Activated CD8-positive, alpha-beta memory T cell treated with anti-CD3 and anti-CD28 coated beads, Interleukin-2, amount 50 U/mL, for 1 hour (primary cell): ENCODE measurements at regions not wholly inside any gene's neighbourhood (a gene's known extent, or its start where the extent isn't known, plus 50 kb on each side); places are given as distances from the start of the nearest gene placed in this dataset.

ENCODE experiments used
- DNase-seq: peaks from one replicate; pipeline ENCODE4 v3.0.0-alpha.2; 2020; ENCODE audit errors: extremely low read depth

DNA sequence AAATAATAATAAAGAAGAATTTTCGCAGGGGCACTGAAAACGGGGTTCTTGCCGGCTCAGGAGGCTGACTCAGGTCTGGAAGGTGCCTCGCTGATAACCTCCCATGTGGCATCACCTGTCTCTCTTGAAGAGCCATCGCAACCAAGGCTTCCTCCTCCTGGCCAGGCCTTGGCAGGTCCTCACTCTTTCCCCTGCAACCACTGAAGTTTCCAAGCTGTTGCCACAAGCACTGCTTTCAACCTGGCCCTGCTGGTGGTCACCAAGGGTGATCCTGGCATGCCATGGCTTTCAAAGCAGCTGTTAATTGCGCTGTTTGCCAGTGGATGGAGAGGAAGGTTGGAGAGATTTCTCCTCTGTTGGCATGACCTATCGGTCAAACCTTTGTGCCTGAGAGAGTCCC is 163.6 kb upstream of the COPS8 start:
- DNase-seq, result no peak

DNA sequence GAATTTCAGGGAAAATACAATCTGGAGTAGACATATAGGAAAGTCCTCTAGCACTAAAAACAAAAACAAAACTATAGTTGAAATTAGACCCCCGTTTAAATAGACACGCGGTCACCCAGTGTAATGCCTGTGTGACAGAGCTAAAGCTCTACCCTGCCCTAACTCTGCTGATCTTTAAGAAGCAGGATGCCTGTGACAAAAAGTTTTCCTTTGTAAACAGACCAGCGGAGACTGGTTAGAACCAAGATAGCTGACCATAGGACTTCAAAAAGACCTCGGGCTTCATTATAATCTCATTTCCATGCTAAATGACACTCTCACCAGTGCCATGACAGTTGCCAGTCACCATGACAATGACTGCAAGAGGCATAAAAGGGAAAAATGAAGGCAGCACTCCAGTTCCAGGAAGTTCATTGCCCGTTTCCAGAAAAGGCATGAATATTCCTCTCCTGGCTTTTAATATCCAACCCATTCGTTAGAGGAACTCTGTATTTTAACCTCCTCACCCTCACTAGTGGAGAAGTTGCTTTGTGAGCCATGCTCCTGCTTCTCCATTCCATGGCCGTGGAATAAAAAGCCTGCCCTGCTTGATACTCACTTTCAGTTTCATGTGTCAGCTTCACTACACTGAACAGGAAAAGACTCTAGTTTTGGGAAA is 157.2 kb upstream of the COPS8 start:
- no peak for DNase-seq

- no peak for DNase-seq
These were observed 152.8 kb upstream of the COPS8 start for GRCh38 chr2:236932831-236933361.

GRCh38 chr2:236934166-236934565 is 151.5 kb upstream of the COPS8 start:
- DNase-seq, result no peak

DNA sequence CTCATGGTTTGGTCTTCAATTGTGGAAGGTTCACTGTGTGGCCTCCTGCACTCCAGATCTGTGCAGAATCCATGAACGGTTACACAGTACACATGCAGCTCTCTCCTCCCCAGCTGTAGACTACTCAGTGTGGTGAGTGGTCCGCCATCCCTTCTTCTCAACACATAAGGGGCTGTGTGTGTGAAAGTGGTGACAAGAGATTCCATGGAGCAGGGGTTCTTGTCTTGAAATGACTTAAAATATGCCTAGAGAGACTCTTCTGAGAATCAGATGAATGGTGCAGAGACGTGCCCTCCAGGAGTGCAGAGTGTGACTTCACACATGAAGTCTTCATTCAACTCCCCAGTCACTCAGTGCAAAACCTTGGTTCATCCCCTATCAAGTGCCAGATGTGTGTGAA is 151.0 kb upstream of the COPS8 start:
- DNase-seq, result no peak

GRCh38 chr2:236935083-236935482 is 150.6 kb upstream of the COPS8 start:
- DNase-seq, result no peak

GRCh38 chr2:236935631-236936445 is 149.9 kb upstream of the COPS8 start:
- DNase-seq, result no peak

- no peak for DNase-seq
These were observed 149.2 kb upstream of the COPS8 start for GRCh38 chr2:236936446-236936940.

DNA sequence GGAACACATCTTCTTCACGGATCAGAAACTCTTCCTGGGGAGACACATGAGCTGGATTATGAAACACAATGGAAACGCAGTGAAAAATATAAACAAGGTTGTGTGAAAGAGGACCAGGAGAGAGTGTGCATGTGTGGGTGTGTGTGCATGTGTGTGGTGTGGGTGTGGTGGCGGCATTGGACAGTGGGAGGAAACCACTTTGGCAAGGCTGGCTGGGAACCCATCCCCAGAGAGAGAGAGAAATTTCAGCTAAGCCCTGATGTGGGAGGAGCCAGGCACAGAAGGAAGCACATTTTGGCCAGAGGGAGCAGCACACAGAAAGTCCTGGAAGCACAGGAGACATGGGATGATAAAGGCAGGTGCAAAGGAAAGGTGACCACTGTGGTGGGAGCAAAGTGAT is 147.6 kb upstream of the COPS8 start:
- no peak for DNase-seq

DNA sequence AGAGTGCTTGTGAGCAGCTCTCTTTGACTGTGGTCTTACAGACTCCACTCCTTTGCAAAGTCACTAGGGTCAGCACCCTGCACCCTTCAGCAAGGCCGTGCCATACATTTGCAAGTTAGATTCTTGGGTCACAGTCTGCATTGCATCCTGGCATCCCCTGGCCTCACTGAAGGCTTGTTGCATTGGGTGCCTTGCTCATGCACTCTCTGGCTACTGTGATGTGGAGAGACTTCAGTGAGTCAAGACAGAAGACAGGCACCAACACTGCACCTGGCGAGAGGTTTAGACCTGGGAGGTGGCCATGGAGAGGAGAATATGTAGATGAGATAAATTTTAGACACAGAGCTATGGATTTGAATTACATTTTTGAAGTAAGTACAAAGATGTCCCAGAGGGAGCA is 146.4 kb upstream of the COPS8 start:
- no peak for DNase-seq

GRCh38 chr2:236939721-236940231 is 145.9 kb upstream of the COPS8 start:
- no peak for DNase-seq

DNA sequence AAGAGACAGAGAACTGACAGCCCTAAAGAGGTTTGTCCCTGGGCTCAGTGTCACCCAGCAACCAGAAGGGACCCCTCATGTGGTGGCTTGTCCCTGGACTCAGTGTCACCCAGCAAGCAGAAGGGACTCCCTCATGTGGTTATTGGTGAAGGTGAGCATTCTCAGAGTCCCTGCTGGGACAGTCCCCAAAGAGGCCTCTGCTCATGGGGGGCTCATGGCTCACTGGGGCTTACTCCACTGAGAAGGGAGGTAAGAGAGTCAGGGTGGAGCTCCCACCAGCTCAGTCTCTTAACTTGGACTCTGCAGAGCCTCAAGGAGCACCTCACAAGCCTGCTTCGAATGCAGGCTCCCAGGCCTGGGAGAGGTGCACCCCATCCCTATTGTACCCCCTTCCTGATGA is 145.2 kb upstream of the COPS8 start:
- DNase-seq, result no peak

DNA sequence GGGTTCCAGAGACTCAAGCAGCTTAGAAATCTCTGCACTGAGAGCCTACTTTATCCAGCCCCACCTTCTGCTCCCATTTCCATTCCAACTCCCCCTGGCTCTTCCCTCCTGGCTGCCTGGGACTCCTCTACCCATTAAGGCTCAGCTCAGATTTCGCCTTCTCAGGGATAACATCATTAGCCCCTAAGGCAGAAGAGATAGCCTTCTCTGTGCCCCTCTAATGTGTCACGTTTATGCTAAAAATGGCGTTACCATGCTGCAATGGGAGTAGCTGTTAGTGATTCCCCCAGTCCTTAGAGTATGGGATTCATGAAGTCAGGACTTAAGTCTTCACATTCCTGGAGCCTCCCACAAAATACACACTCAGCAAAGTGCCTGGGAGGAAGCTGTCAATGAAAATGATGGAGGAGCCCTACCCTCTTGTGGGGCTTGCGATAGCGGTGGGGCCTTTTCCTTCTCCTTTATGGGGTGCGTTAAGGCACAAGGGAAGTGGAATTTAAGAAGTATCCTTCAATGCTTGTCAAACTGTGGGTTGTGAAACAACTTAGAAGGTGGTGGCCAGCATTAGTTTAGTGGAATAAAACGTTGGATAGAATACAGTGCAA is 144.7 kb upstream of the COPS8 start:
- no peak for DNase-seq

DNA sequence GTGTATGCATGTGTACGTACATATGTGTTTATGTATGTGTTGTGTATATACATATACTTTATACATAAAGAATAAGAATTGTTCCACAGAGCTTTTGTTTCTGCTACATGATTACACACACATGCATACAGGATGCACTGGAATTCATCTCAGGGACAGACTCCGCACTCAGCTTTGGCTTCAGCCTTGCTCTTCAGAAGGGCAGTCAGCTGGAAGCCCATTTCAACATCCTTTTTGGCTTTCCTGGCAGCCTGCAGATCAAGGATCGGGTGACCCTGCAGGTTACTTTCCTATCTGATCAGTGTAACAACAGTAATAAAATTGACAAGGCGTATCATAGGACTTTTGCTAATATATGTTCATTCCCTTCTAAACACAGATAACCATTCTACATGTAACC is 144.1 kb upstream of the COPS8 start:
- DNase-seq, result no peak

- no peak for DNase-seq
These were observed 143.1 kb upstream of the COPS8 start for GRCh38 chr2:236942554-236942953.

GRCh38 chr2:236943068-236943467 is 142.6 kb upstream of the COPS8 start:
- DNase-seq, result no peak

- no peak for DNase-seq
These were observed 141.7 kb upstream of the COPS8 start for GRCh38 chr2:236943841-236944513.

- no peak for DNase-seq
These were observed 141.1 kb upstream of the COPS8 start for GRCh38 chr2:236944561-236944960.

GRCh38 chr2:236945431-236946016 is 140.2 kb upstream of the COPS8 start:
- no peak for DNase-seq

DNA sequence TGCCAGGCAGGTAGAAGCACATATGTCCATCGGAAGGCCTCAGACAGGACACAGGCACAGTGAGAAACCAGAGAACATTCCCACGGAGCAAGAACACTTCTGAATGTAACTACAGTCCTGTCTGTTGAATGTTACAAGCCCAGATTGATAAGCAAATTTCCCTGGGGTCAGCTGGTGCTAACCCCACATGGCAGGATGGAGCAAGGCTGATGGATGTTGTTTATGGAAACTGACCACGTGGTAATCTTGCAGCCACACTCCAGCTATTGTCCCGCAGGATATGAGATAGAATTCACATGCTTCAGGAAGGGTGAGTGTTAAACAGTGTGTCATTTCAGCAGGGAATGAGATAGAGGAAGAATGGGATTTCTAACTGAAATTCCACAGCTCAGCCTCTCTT is 138.8 kb upstream of the COPS8 start:
- DNase-seq, result no peak

DNA sequence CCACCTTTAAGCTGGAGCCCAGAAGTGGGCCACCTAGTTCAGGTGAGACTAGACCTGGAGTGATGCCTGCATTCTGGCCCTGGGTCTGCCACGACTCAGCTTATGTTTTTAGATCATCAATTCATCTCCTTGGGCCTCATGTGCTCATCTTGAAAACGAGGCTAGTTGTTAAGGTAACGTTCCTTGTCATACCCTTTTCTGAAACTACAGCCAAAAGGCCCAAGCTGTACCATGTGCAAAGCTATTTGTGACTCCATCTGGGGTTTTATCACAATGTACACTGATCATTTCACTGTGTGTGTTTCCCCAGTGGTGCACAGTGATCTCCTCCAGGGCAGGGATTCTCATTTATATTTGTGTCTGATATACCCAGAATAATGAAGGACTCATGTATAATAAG is 138.4 kb upstream of the COPS8 start:
- no peak for DNase-seq
